Type B pancreatic cell (in vitro differentiated cells): ENCODE measurements at regions not wholly inside any gene's neighbourhood (a gene's known extent, or its start where the extent isn't known, plus 50 kb on each side); places are given as distances from the start of the nearest gene placed in this dataset.

Experiments
- DNase-seq: peaks from one replicate; pipeline ENCODE4 v3.0.0; 2021; ENCODE audit warnings: mixed read lengths; ENCODE audit not compliant: unreplicated experiment; ENCODE audit errors: extremely low spot score
- H3K27ac Mint-ChIP-seq: 2 replicates; pipeline ENCODE4 v1.8.0; 2021; ENCODE audit warnings: mild to moderate bottlenecking, mixed read lengths
- H3K27me3 Mint-ChIP-seq: 2 replicates; pipeline ENCODE4 v1.8.0; 2021; ENCODE audit warnings: mixed read lengths
- H3K36me3 Mint-ChIP-seq: 2 replicates; pipeline ENCODE4 v1.8.0; 2021; ENCODE audit warnings: mixed read lengths
- H3K4me1 Mint-ChIP-seq: one replicate; pipeline ENCODE4 v1.8.0; 2021; ENCODE audit warnings: mixed read lengths; ENCODE audit not compliant: unreplicated experiment
- H3K4me3 Mint-ChIP-seq: 2 replicates; pipeline ENCODE4 v1.8.0; 2021; ENCODE audit warnings: mild to moderate bottlenecking, mixed read lengths
- H3K9me3 Mint-ChIP-seq: 2 replicates; pipeline ENCODE4 v1.8.0; 2021; ENCODE audit warnings: mixed read lengths
- TF ChIP-seq, protein P1 (sequence below): fragments of 200-600 bp; sonication (generic); conservative IDR thresholded peaks from 2 replicates; pipeline ENCODE4 v1.5.0; 2021; ENCODE audit warnings: antibody characterized with exemption, mild to moderate bottlenecking

- TF ChIP-seq, protein P1, sequence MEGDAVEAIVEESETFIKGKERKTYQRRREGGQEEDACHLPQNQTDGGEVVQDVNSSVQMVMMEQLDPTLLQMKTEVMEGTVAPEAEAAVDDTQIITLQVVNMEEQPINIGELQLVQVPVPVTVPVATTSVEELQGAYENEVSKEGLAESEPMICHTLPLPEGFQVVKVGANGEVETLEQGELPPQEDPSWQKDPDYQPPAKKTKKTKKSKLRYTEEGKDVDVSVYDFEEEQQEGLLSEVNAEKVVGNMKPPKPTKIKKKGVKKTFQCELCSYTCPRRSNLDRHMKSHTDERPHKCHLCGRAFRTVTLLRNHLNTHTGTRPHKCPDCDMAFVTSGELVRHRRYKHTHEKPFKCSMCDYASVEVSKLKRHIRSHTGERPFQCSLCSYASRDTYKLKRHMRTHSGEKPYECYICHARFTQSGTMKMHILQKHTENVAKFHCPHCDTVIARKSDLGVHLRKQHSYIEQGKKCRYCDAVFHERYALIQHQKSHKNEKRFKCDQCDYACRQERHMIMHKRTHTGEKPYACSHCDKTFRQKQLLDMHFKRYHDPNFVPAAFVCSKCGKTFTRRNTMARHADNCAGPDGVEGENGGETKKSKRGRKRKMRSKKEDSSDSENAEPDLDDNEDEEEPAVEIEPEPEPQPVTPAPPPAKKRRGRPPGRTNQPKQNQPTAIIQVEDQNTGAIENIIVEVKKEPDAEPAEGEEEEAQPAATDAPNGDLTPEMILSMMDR, result no peak
- H3K36me3 Mint-ChIP-seq, result no peaks in the 10 kb centered on the region
- no peaks in the 10 kb centered on the region for H3K4me1 Mint-ChIP-seq
- DNase-seq, result no peak
- H3K9me3 Mint-ChIP-seq, result no peaks in the 10 kb centered on the region
- no peak overlapping the region for H3K27ac Mint-ChIP-seq
- H3K4me3 Mint-ChIP-seq, result no peak overlapping the region
- H3K27me3 Mint-ChIP-seq, result no peaks in the 10 kb centered on the region
Measured at GRCh38 chr11:23490557-23491235, 630.4 kb upstream of the CCDC179 start.

DNA sequence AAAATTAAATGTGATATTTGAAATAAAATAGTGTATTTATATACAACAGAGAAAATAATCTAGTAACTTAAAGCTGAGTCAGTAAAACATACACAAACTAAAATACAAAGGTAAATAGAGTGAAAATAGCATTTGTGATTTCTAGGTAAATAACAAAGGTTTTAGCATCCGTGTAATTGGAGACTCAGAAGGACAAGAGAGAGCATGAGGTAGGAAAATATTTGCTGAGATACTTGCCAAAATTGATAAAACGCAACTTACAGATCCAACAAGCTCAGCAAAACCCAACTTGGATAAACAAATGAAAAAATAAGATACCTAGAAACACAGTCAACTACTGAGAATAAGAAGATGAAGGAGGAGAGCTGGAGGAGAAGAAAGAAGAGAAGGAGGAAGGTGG is 634.7 kb upstream of the CCDC179 start:
- no peaks in the 10 kb centered on the region for H3K4me1 Mint-ChIP-seq
- no peak overlapping the region for H3K4me3 Mint-ChIP-seq
- H3K36me3 Mint-ChIP-seq, result no peaks in the 10 kb centered on the region
- no peak for DNase-seq
- no peaks in the 10 kb centered on the region for H3K27me3 Mint-ChIP-seq
- TF ChIP-seq, protein P1, result no peak
- H3K9me3 Mint-ChIP-seq, result no peaks in the 10 kb centered on the region
- no peak overlapping the region for H3K27ac Mint-ChIP-seq

DNA sequence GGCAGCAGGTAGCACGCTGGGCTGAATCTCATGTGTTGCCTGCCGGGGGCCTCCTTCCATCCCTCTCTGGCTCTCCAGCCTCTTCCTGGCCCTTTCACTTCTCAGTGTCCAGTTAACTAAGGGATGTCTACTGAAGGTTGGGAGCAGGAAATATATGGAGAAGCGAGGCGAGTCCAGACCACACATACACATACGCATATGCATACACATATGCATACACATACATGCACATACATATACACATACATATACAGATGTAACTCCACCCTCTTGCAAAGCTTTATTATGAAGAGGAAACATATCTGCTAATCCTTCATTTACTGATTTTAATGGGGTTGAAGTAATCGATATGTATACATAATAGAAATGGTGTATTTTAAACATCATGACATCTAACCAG is 636.1 kb upstream of the CCDC179 start:
- no peak for DNase-seq
- Mint-ChIP-seq H3K4me1 (no peaks in the 10 kb centered on the region), H3K4me3 (no peak overlapping the region), H3K27me3 (no peaks in the 10 kb centered on the region), H3K27ac (no peak overlapping the region), H3K36me3 (no peaks in the 10 kb centered on the region), H3K9me3 (no peaks in the 10 kb centered on the region)
- TF ChIP-seq, protein P1, result no peak

- H3K4me3 Mint-ChIP-seq, result no peak overlapping the region
- no peaks in the 10 kb centered on the region for H3K36me3 Mint-ChIP-seq
- TF ChIP-seq, protein P1, result no peak
- H3K4me1 Mint-ChIP-seq, result no peaks in the 10 kb centered on the region
- H3K9me3 Mint-ChIP-seq, result no peaks in the 10 kb centered on the region
- no peak for DNase-seq
- H3K27me3 Mint-ChIP-seq, result no peaks in the 10 kb centered on the region
- H3K27ac Mint-ChIP-seq, result no peak overlapping the region
Measured at GRCh38 chr11:23497040-23497439, 636.8 kb upstream of the CCDC179 start.

- H3K4me3 Mint-ChIP-seq, result no peak overlapping the region
- H3K27ac Mint-ChIP-seq, result no peak overlapping the region
- no peaks in the 10 kb centered on the region for H3K27me3 Mint-ChIP-seq
- no peak for DNase-seq
- TF ChIP-seq, protein P1, result no peak
- H3K9me3 Mint-ChIP-seq, result no peaks in the 10 kb centered on the region
- H3K4me1 Mint-ChIP-seq, result no peaks in the 10 kb centered on the region
- H3K36me3 Mint-ChIP-seq, result no peaks in the 10 kb centered on the region
Measured at GRCh38 chr11:23502389-23502788, 642.1 kb upstream of the CCDC179 start.

GRCh38 chr11:23502826-23503225 is 642.6 kb upstream of the CCDC179 start:
- no peaks in the 10 kb centered on the region for H3K27me3 Mint-ChIP-seq
- no peaks in the 10 kb centered on the region for H3K4me1 Mint-ChIP-seq
- H3K4me3 Mint-ChIP-seq, result no peak overlapping the region
- H3K9me3 Mint-ChIP-seq, result no peaks in the 10 kb centered on the region
- no peaks in the 10 kb centered on the region for H3K36me3 Mint-ChIP-seq
- no peak for DNase-seq
- TF ChIP-seq, protein P1, result no peak
- H3K27ac Mint-ChIP-seq, result no peak overlapping the region
